ENCODE measurements at regions not wholly inside any gene's neighbourhood (a gene's known extent, or its start where the extent isn't known, plus 50 kb on each side); places are given as distances from the start of the nearest gene placed in this dataset.

DNA sequence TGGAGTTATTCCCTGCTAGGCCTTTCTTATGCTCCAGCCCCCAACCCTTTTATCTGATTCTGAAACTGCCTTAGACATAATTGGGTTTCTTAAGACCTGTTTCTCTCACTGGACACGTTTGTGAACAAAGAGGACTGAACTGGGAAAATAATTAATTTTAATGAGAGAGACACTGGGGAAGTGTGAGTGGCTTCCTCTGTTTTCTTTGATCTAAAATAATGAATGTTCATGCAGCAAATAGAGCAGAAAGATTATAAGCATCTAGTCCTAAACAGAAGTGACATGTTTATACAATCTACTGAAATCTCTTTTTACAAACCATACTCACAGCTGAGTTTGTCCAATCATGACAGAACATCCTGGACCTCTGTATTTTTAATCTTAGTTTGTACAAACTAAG, 157.6 kb downstream of the SH3BGRL2 start:
- no peak for TF ChIP-seq ZNF274 (IDR thresholded peaks at IDR 0.05; ENCODE audit: low read depth, low read length)
- no peak for TF ChIP-seq YY1 (IDR thresholded peaks at IDR 0.05; ENCODE audit: insufficient read depth, insufficient read length)
- TF ChIP-seq SUZ12 (IDR thresholded peaks at IDR 0.05; ENCODE audit: extremely low read depth, insufficient read depth, insufficient read length) = no peak

Measured in NT2/D1 (cell line).